Activated CD4-positive, CD25-positive, alpha-beta regulatory T cell treated with anti-CD3 and anti-CD28 coated beads, Interleukin-2, amount 50 U/mL, for 24 hours (primary cell): ENCODE measurements at regions not wholly inside any gene's neighbourhood (a gene's known extent, or its start where the extent isn't known, plus 50 kb on each side); places are given as distances from the start of the nearest gene placed in this dataset.
"Not testable (repeated sequence)": the region's sequence is repeated elsewhere in the genome, so short reads cannot be mapped to it uniquely, and the experiment has no call there.

Source experiments
- ATAC-seq, 2 donors: fragments of 150-1000 bp; cut with Tn5 transposase; one replicate each; pipeline ENCODE4 v1.10.0; 2021; ENCODE audit warnings: mild to moderate bottlenecking in 1 of 2, moderate library complexity in 1 of 2

GRCh38 chr18:63071701-63072141 is 247.8 kb downstream of the BCL2 start:
- no peak for ATAC-seq

DNA sequence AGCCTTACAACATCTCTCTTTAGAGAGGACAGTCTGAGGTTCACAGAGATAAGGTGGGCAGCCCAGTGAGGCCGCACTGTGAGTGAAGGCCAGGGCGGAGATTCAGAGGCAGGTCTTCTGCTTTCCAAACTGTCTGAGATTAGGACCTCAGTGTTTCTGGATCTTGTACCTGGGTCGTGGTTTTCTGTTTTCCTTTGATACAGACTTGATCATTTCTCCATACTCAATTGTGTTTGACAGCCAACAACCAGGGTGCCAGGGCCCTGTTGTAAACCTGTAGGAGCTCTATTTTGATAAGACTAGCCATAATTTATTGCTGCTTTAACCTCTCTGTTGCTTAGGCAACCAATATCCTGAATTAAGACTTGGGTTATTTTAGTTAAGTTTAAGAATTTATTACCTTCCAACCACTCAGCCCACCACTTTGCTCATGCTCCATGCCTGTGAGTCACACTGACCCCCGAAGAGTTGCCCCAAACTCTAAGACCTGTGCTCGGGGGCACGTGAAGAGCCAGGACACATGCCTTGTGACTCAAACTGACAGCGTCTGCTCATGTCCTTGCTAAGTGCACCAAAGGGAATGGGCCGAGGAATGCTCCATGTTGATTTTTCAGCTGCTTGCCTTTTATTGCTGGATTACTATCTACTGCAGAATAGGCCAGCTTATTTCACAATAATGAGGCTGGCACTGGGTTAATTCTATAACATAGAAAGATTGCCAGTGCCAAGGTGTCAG is 248.6 kb downstream of the BCL2 start:
- ATAC-seq = no peak

GRCh38 chr18:63069496-63069895 is 250.1 kb downstream of the BCL2 start:
- ATAC-seq = no peak

DNA sequence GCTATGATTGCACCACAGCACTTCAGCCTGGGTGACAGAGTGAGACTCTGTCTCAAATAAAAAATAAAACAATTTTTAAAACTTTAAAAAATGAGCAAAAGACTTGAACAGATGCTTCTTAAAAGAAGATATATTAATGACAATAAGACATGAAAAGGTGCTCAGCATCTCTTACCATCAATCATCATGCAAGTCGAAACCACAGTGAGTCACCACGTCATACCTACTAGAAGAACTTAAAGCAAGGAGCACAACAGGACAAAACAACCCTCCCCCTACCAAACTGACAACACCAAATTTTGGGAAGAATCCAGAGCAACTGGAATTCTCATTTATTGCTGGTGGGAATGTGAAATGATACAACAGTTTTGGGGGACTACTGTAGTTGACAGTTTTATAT is 251.6 kb downstream of the BCL2 start:
- ATAC-seq = peak in 1 of 2 donors; percentile 73

DNA sequence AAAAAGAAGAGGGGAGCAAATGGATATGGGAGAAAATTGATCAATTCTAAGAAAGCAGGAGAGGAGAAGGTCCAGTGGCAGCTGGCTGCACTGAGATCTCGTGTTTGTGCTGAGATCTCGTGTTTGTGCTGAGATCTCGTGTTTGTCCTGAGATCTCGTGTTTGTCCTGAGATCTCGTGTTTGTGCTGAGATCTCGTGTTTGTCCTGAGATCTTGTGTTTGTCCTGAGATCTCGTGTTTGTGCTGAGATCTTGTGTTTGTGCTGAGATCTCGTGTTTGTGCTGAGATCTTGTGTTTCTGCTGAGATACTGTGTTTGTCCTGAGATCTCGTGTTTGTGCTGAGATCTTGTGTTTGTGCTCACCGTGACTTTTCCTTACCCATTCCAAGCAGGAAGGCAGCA is 254.4 kb downstream of the BCL2 start:
- no peak for ATAC-seq

GRCh38 chr18:63063171-63063570 is 256.4 kb downstream of the BCL2 start:
- no peak for ATAC-seq

DNA sequence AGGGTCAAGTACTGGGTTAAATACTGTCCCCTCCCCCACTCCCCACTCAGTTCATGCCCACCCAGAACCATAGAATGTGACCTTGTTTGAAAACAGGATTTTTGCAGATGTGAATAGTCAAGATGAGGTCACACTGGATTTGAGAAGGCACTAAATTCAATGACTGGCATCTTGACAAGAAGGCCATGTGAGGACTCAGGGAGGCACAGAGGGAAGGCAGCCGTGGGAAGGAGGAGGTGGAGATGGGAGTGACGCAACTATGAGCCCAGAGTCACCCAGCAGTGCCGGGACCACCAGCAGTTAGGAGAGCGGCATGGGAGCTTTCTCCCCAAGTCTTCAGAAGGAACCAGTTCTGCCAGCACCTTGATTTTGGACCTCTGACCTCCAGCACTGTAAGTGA is 257.3 kb downstream of the BCL2 start:
- no peak for ATAC-seq

GRCh38 chr18:63061303-63061702 is 258.3 kb downstream of the BCL2 start:
- ATAC-seq = no peak

GRCh38 chr18:63058521-63058920 is 261.0 kb downstream of the BCL2 start:
- ATAC-seq = no peak

DNA sequence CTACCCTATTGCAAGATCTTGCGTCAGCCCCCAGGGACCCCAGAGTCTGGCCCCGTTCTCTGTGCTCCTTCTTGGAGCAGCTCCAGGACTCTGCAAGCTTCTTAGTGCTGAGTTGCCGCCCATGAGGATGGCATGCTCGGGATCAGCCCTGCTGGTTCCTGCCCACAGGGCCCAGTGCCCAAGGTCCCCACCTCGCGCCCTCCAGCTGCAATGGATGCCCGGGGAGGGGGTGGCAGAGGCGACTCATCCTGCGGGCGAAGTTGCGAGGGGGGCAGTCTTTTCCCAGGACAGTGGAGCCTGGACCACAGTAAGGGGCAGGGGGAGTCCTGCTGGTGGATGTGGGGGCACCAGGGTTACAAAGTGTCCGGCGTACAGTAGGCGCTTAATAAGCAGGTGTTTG is 261.9 kb downstream of the BCL2 start:
- ATAC-seq = no peak

DNA sequence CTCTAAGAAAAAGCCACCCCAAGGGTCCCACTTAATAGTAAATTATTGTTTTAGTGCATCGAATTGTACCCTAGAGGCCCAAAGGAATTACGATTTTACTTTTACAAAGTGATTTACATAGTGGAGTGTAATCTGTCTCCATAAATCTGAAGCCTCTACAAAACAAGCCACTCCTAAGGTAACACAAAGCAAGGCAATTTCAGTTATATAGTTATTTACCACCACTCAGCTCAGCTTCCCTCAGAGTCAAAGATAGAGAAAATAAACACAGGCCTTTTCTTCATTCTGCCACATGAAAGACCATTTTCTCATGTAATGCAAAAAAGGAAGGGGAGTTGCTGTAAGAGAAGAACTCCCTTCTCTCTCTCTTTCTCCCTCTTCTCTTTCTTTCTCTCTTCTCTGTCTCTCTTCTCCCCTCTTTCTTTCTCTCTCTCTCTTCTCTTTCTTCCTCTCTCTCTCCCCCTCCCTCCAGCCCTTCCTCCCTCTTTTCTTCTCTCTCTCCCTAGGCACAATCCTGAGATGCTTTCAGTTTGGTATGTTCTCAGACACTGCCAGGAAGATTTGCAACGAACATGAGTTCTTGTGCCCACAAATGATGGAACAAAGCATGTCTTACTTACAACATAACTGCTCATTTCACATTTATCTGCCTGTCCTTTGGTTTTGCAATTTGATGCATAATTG is 264.5 kb downstream of the BCL2 start:
- no peak for ATAC-seq

GRCh38 chr18:63051928-63052327 is 267.6 kb downstream of the BCL2 start:
- no peak for ATAC-seq

GRCh38 chr18:63050667-63051395 is 268.7 kb downstream of the BCL2 start:
- ATAC-seq = not testable (repeated sequence)

DNA sequence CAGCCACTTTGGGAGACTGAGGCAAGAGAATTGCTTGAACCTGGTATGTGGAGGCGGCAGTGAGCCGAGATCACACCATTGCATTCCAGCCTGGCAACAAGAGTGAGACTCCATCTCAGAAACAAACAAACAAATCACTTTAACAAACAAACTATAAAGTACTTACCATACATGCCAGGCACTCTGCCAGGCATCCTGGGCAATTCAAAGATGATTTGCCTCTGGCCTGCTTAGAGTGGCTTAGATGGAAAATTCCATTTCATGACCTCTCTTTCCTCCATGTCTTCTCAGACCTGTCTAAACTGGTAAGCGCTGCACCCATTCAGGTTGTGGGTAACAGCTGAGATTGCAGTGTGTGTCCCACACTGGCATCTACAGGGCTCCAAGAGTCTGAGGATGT is 273.2 kb downstream of the BCL2 start:
- ATAC-seq = no peak

DNA sequence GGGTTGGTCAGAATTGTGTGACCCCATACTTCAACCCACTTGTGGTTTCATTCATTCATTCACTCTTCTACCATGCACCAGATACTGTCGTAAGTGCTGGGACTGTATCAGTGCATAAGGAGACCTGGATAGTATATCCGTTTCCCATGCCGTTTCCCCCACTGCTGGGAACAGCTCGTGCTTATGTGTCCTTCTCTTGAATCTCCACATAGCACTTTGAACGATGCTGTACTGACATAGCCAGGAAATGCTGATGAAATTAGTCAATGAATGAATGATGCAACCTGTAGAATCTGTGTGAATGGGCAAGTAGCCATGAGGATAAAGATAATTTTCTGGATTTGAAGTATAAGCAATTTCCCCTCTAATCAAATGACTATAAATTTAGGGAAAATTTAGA is 276.1 kb downstream of the BCL2 start:
- no peak for ATAC-seq

- no peak for ATAC-seq
Observed at GRCh38 chr18:63042351-63042750, 277.2 kb downstream of the BCL2 start.

GRCh38 chr18:63040788-63041410 is 278.7 kb downstream of the BCL2 start:
- peak; percentile 33 to 41 for ATAC-seq

DNA sequence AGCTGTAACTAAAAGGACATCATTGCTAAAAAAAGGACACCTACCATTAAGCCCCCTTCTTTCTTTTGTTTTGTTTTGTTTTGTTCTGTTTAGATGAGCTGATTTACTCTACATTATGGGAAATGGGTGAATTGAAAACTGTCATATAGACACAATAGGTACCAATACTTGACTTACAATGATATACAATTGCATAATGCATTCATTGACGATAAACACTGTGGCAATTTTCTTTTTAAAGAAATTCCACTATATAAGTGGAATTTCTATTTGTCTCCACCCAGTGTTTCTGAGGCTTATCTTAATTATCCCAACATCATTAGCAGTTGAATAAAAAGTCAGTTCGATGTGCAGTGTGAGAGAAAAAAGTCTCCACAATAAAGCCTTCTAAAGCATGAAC is 282.1 kb downstream of the BCL2 start:
- ATAC-seq = no peak

DNA sequence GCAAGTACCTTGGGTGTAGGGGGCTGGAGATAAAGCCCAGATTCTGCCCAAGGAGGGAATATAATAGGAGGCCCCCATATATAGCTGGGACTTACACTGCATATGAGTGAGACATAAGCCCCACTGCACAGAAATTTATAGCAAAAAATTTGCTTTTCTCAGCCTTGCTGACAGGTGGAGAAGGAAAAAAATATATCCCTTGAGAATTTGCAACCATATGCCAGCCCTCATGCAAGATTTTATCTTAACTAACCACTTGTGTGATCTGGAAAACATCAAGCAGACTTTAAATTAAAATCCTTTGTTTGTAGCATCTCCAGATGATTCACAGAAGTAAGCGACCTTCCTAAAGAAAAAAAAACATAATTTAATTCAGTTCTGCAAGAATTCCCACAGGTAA is 288.2 kb downstream of the BCL2 start:
- ATAC-seq = no peak
